Mesenchymal stem cell (in vitro differentiated cells and primary cell): ENCODE measurements at regions not wholly inside any gene's neighbourhood (a gene's known extent, or its start where the extent isn't known, plus 50 kb on each side); places are given as distances from the start of the nearest gene placed in this dataset.

ENCODE experiments used
- DNase-seq: peaks from one replicate; pipeline ENCODE4 v3.0.0-alpha.2; 2013
- H2AFZ ChIP-seq: one replicate; pipeline ENCODE4 v1.6.1; 2013; ENCODE audit warnings: low read depth, mild to moderate bottlenecking, control low read depth, inconsistent platforms, low read length, moderate library complexity
- H2AK5ac ChIP-seq: 2 replicates; pipeline ENCODE4 v1.6.1; 2013; ENCODE audit warnings: low read length, moderate library complexity, mild to moderate bottlenecking, inconsistent platforms; ENCODE audit not compliant: severe bottlenecking
- H2BK120ac ChIP-seq: one replicate; pipeline ENCODE4 v1.6.1; 2013; ENCODE audit warnings: low read depth, mild to moderate bottlenecking, inconsistent platforms, low read length, moderate library complexity
- H2BK12ac ChIP-seq, 2 experiments: one replicate each; pipeline ENCODE4 v1.6.1; 2013; ENCODE audit warnings: inconsistent platforms in 2 of 2, low read length in 2 of 2, mild to moderate bottlenecking in 2 of 2, moderate library complexity in 2 of 2, control low read depth in 1 of 2
- H2BK15ac ChIP-seq: one replicate; pipeline ENCODE4 v1.6.1; 2013; ENCODE audit warnings: mild to moderate bottlenecking, low read depth, inconsistent platforms; ENCODE audit not compliant: poor library complexity, severe bottlenecking
- H2BK5ac ChIP-seq: 2 replicates; pipeline ENCODE4 v1.6.1; 2013; ENCODE audit warnings: low read depth, mild to moderate bottlenecking, low read length, control low read depth, inconsistent platforms; ENCODE audit not compliant: poor library complexity, severe bottlenecking
- H3K14ac ChIP-seq, 2 experiments: one replicate each; pipeline ENCODE4 v1.6.1; 2013; ENCODE audit warnings: inconsistent platforms in 2 of 2, low read length in 2 of 2, control low read depth in 1 of 2, mild to moderate bottlenecking in 1 of 2, moderate library complexity in 1 of 2
- H3K18ac ChIP-seq, 2 experiments: one replicate each; pipeline ENCODE4 v1.6.1; 2013; ENCODE audit warnings: inconsistent platforms in 2 of 2, low read length in 2 of 2, control low read depth in 1 of 2, low read depth in 1 of 2, mild to moderate bottlenecking in 1 of 2
- H3K23ac ChIP-seq, 2 experiments: one replicate each; pipeline ENCODE4 v1.6.1; 2013; ENCODE audit warnings: inconsistent platforms in 2 of 2, low read length in 2 of 2, mild to moderate bottlenecking in 2 of 2, moderate library complexity in 2 of 2, control low read depth in 1 of 2
- H3K27ac ChIP-seq: 2 replicates; pipeline ENCODE4 v1.5.1; 2013; ENCODE audit warnings: mild to moderate bottlenecking, moderate library complexity, low read length, control low read depth, inconsistent platforms; ENCODE audit not compliant: poor library complexity, severe bottlenecking
- H3K27me3 ChIP-seq, 2 experiments: 2 replicates each; pipeline versions ENCODE4 v1.6.1 to v1.7.0; 2013; ENCODE audit warnings: low read length in 2 of 2, mild to moderate bottlenecking in 2 of 2, moderate library complexity in 2 of 2, control low read depth in 1 of 2, inconsistent platforms in 1 of 2; ENCODE audit not compliant: control insufficient read depth in 1 of 2, insufficient read depth in 1 of 2
- H3K36me3 ChIP-seq, 2 experiments: 2 replicates each; pipeline versions ENCODE4 v1.6.1 to v1.7.0; 2013; ENCODE audit warnings: low read length in 2 of 2, control low read depth in 1 of 2, inconsistent platforms in 1 of 2, low read depth in 1 of 2, mild to moderate bottlenecking in 1 of 2; ENCODE audit not compliant: insufficient read depth in 2 of 2, control insufficient read depth in 1 of 2
- H3K4ac ChIP-seq, 2 experiments: one replicate each; pipeline ENCODE4 v1.6.1; 2013; ENCODE audit warnings: inconsistent platforms in 2 of 2, low read length in 2 of 2, mild to moderate bottlenecking in 2 of 2, moderate library complexity in 2 of 2, control low read depth in 1 of 2, low read depth in 1 of 2
- H3K4me1 ChIP-seq: 2 replicates; pipeline ENCODE4 v1.6.1; 2013; ENCODE audit warnings: low read depth, low read length, control low read depth; ENCODE audit not compliant: control insufficient read depth, insufficient read depth
- H3K4me2 ChIP-seq: 2 replicates; pipeline ENCODE4 v1.6.1; 2013; ENCODE audit warnings: low read length, mild to moderate bottlenecking, inconsistent platforms; ENCODE audit not compliant: poor library complexity, severe bottlenecking
- H3K4me3 ChIP-seq, 2 experiments: 2 replicates each; pipeline versions ENCODE4 v1.5.1 to v1.7.0; 2013; ENCODE audit warnings: low read length in 2 of 2, mild to moderate bottlenecking in 2 of 2, control low read depth in 1 of 2, low read depth in 1 of 2; ENCODE audit not compliant: insufficient read depth in 1 of 2
- H3K79me1 ChIP-seq: replicated peaks from 2 replicates; pipeline ENCODE4 v1.6.1; 2013; ENCODE audit warnings: mild to moderate bottlenecking, control low read depth, low read length, inconsistent platforms; ENCODE audit not compliant: poor library complexity, severe bottlenecking
- H3K9ac ChIP-seq: 2 replicates; pipeline ENCODE4 v1.7.0; 2013; ENCODE audit warnings: mild to moderate bottlenecking, low read length, moderate library complexity
- H3K9me3 ChIP-seq: 2 replicates; pipeline ENCODE4 v1.7.0; 2013; ENCODE audit warnings: mild to moderate bottlenecking, low read length; ENCODE audit not compliant: control insufficient read depth
- H4K8ac ChIP-seq: one replicate; pipeline ENCODE4 v1.6.1; 2013; ENCODE audit warnings: inconsistent platforms, mild to moderate bottlenecking, low read length, moderate library complexity
- H4K91ac ChIP-seq: one replicate; pipeline ENCODE4 v1.6.1; 2013; ENCODE audit warnings: mild to moderate bottlenecking, low read length, inconsistent platforms
- WGBS: methylation state at CpG from one replicate; pipeline ENCODE4 v1.1.7; 2013; ENCODE audit warnings: mixed read lengths; 5-methylcytosine and 5-hydroxymethylcytosine counted together

DNA sequence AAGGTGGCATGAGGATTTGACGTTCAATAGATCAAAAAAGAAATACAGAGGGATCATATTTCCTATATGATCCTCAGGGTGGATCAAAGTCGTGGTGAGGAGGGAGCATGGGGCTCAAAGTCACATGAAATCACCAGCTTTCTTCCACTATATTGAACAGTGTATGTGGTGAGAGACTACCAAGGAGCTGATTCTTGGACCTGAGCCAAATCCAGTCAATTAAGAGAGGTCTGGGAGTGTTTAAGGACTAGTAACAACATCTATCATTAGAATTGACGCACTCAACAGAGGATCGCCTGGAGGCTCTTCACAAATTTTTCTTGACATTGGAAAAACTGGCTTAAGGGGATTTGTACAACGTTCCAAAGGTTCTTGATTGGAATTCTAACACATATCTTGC lies 267.7 kb upstream of the PROX1 start:
- H2BK15ac ChIP-seq = no peak overlapping the region
- no peak overlapping the region for H3K4ac ChIP-seq
- no peak overlapping the region for H3K4me2 ChIP-seq
- DNase-seq = no peak
- no peak overlapping the region for H3K9ac ChIP-seq
- H3K4me3 ChIP-seq = no peak overlapping the region
- H4K91ac ChIP-seq = no peak overlapping the region
- peaks cover 3% of the 10 kb centered on the region for H3K9me3 ChIP-seq
- no peaks in the 10 kb centered on the region for H3K27me3 ChIP-seq
- H3K18ac ChIP-seq = no peak overlapping the region
- no peak overlapping the region for H2BK120ac ChIP-seq
- no peaks in the 10 kb centered on the region for H3K79me1 ChIP-seq
- H3K14ac ChIP-seq = no peak overlapping the region
- H2AK5ac ChIP-seq = no peak overlapping the region
- no peaks in the 10 kb centered on the region for H3K4me1 ChIP-seq
- no peak overlapping the region for H2BK5ac ChIP-seq
- no peak overlapping the region for H4K8ac ChIP-seq
- H3K23ac ChIP-seq = no peak overlapping the region
- no peak overlapping the region for H2AFZ ChIP-seq
- H3K36me3 ChIP-seq = no peaks in the 10 kb centered on the region
- WGBS = 56% methylated on average over 3 of the region's 5 CpGs
- no peak overlapping the region for H2BK12ac ChIP-seq
- H3K27ac ChIP-seq = no peak overlapping the region

DNA sequence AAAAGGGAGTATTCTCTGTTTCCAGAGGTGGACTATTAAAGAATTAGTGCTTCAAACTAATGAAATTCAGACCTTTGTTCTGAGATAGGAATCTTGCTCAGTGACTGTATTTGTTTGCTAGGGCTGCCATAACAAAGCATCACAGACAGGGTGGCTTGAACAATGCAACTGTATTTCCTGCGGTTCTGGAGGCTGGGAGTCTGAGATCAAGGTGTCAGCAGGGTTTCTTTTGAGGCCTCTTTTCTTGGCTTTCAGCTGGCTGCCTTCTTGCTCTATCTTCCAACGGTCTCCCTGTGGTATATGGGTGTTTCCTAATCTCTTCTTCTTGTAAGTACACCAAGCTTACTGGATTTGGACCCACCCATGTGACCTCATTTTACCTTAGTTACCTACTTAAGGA lies 264.6 kb upstream of the PROX1 start:
- Histone ChIP-seq H3K4ac (no peak overlapping the region), H2AK5ac (no peak overlapping the region), H3K4me1 (no peaks in the 10 kb centered on the region), H4K8ac (no peak overlapping the region), H3K9ac (no peak overlapping the region), H3K79me1 (no peaks in the 10 kb centered on the region), H3K27ac (no peak overlapping the region), H3K18ac (no peak overlapping the region), H3K4me3 (no peak overlapping the region), H3K4me2 (no peak overlapping the region), H3K27me3 (no peaks in the 10 kb centered on the region), H3K36me3 (no peaks in the 10 kb centered on the region), H2BK12ac (no peak overlapping the region), H4K91ac (no peak overlapping the region), H2BK5ac (no peak overlapping the region), H2AFZ (no peak overlapping the region), H2BK120ac (no peak overlapping the region), H3K23ac (no peak overlapping the region), H2BK15ac (no peak overlapping the region), H3K9me3 (no peaks in the 10 kb centered on the region), H3K14ac (no peak overlapping the region)
- no peak for DNase-seq
- 55% methylated on average over 2 of the region's 2 CpGs for WGBS

DNA sequence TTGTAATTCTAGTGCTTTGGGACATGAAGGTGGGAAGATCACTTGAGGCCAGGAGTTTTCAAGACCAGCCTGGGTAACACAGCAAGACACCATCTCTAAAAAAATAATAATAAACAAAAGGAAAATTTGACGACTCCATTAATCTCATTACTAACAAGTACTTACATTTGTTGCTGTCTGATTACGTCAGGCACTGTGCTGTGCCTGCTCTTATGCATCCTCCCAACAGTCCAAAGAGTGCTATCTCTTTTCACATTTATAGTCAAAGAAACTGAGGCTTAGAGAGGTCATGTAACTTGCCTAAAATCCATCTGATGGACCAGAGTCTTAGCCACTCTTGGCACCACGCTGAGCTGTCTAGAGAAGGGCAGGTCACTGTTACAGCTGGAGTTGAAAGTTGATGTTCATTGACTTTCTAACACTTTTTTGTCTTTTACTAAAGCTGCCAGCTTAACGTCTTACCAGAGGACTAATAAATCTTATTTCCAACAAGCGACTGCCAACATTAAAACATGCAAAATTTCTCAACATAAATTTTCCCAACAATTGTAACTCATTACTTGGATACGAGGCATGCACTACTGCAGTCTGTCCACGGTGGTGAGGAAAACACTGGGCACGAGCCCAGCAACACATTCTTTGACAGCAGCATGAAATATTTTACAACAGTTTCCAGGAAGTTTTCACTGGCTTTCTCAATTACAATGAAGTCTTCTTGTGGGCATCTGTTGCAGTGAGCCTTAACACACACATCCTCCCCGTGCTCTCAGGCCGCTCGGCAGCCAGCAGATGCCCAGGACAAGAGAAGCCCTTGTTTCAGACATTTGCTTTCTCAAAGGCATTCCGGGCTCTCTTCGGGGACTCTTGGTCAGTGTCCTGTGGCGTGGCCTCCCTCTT lies 262.9 kb upstream of the PROX1 start:
- no peak overlapping the region for H2AK5ac ChIP-seq
- 66% methylated on average over 14 of the region's 14 CpGs for WGBS
- no peak for DNase-seq

GRCh38 chr1:213727853-213728592 lies 259.8 kb upstream of the PROX1 start:
- H3K9me3 ChIP-seq = no peaks in the 10 kb centered on the region
- no peak overlapping the region for H3K27ac ChIP-seq
- H3K4me3 ChIP-seq = no peak overlapping the region
- no peak overlapping the region for H3K9ac ChIP-seq
- no peak overlapping the region for H2AFZ ChIP-seq
- no peaks in the 10 kb centered on the region for H3K27me3 ChIP-seq
- H3K4me1 ChIP-seq = no peaks in the 10 kb centered on the region
- DNase-seq = no peak
- no peak overlapping the region for H3K23ac ChIP-seq
- no peak overlapping the region for H3K4me2 ChIP-seq
- H2BK12ac ChIP-seq = no peak overlapping the region
- H2AK5ac ChIP-seq = no peak overlapping the region
- no peak overlapping the region for H3K18ac ChIP-seq
- no peak overlapping the region for H3K4ac ChIP-seq
- no peaks in the 10 kb centered on the region for H3K79me1 ChIP-seq
- H2BK15ac ChIP-seq = no peak overlapping the region
- 85% methylated on average over 20 of the region's 20 CpGs for WGBS
- no peak overlapping the region for H3K14ac ChIP-seq
- H4K91ac ChIP-seq = no peak overlapping the region
- H3K36me3 ChIP-seq = no peaks in the 10 kb centered on the region
- H4K8ac ChIP-seq = no peak overlapping the region
- no peak overlapping the region for H2BK5ac ChIP-seq
- H2BK120ac ChIP-seq = no peak overlapping the region

More for the DNA sequence above, 262.9 kb upstream of the PROX1 start:
- no peaks in the 10 kb centered on the region for H3K9me3 ChIP-seq
- no peak overlapping the region for H3K4ac ChIP-seq
- H2AFZ ChIP-seq = no peak overlapping the region
- no peak overlapping the region for H3K4me2 ChIP-seq
- H2BK120ac ChIP-seq = no peak overlapping the region
- H3K27ac ChIP-seq = no peak overlapping the region
- no peak overlapping the region for H3K14ac ChIP-seq
- no peaks in the 10 kb centered on the region for H3K36me3 ChIP-seq
- no peak overlapping the region for H3K18ac ChIP-seq
- no peak overlapping the region for H2BK15ac ChIP-seq
- no peaks in the 10 kb centered on the region for H3K4me1 ChIP-seq
- H4K91ac ChIP-seq = no peak overlapping the region
- no peaks in the 10 kb centered on the region for H3K79me1 ChIP-seq
- no peak overlapping the region for H4K8ac ChIP-seq
- H2BK12ac ChIP-seq = no peak overlapping the region
- no peak overlapping the region for H2BK5ac ChIP-seq
- H3K23ac ChIP-seq = no peak overlapping the region
- H3K4me3 ChIP-seq = no peak overlapping the region
- H3K27me3 ChIP-seq = no peaks in the 10 kb centered on the region
- H3K9ac ChIP-seq = no peak overlapping the region
